GM19455 (cell line): ENCODE measurements at regions not wholly inside any gene's neighbourhood (a gene's known extent, or its start where the extent isn't known, plus 50 kb on each side); places are given as distances from the start of the nearest gene placed in this dataset.

Experiments
- ATAC-seq: cut with Tn5 transposase; IDR thresholded peaks from one replicate; pipeline ENCODE4 v1.9.1; 2021; ENCODE audit not compliant: unreplicated experiment

GRCh38 chr13:99617474-99618255 is 116.4 kb downstream of the TM9SF2 start:
- ATAC-seq = no peak

GRCh38 chr13:99614465-99614885 is 113.2 kb downstream of the TM9SF2 start:
- no peak for ATAC-seq
